ENCODE measurements at regions not wholly inside any gene's neighbourhood (a gene's known extent, or its start where the extent isn't known, plus 50 kb on each side); places are given as distances from the start of the nearest gene placed in this dataset.

DNA sequence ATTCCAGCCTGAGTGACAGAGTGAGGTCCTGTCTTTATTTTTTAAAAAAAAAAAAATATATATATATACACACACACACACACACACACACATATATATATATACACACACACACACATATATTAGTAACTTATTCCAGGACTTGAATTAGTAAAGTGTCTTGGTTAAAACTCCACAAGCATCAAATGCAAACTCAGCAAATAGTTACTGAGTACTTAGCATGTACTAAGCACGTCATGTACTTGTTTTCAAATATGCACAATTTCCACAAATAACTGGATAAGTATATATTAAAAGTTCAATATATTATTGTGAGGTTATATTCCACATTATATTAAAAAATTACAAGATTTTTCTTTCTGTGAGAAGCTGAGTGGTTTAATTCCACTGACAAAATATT is 304.7 kb downstream of the ZEB2 start:
- no peak overlapping the region for H2BK12ac ChIP-seq (ENCODE audit: insufficient read length, low read depth, low read length)
- no peaks in the 10 kb centered on the region for H3K4me1 ChIP-seq (ENCODE audit: insufficient read depth, low read length)
- no CpG with 5 or more reads among the region's 1 CpG for WGBS (ENCODE audit: extremely low coverage, insufficient read length, low lambda C conversion rate)
- no peak overlapping the region for H3K27ac ChIP-seq (ENCODE audit: insufficient read length, low read depth, low read length)
- Mint-ChIP-seq H3K36me3 (ENCODE audit: insufficient read depth in 1 of 3, low read depth in 3 of 3) (no peaks in the 10 kb centered on the region), H3K9me3 (no peaks in the 10 kb centered on the region), H3K27ac (no peak overlapping the region), H3K27me3 (ENCODE audit: low read depth) (no peaks in the 10 kb centered on the region), H3K4me3 (no peak overlapping the region), H3K4me1 (peaks cover 3 to 8% of the 10 kb centered on the region in 2 experiments; a peak in 3 of 4 replicates)
- no peak overlapping the region for H4K8ac ChIP-seq (replicated peaks; ENCODE audit: insufficient read length, low read depth, low read length)
- H2BK20ac ChIP-seq (ENCODE audit: low read depth, low read length, poor library complexity, severe bottlenecking) = no peak overlapping the region
- no peak overlapping the region for H2BK120ac ChIP-seq (ENCODE audit: low read depth, low read length, poor library complexity, severe bottlenecking)
- H2AK5ac ChIP-seq (ENCODE audit: insufficient read length, low read length) = no peak overlapping the region
- H3K27me3 ChIP-seq (ENCODE audit: insufficient read depth, low read length) = no peaks in the 10 kb centered on the region
- no peak for DNase-seq
- no peak overlapping the region for H2BK15ac ChIP-seq (ENCODE audit: low read depth, low read length)
- no peaks in the 10 kb centered on the region for H4K20me1 ChIP-seq (ENCODE audit: control insufficient read depth, insufficient read depth, insufficient read length)
- H3K14ac ChIP-seq (ENCODE audit: insufficient read depth, low read length) = no peak overlapping the region
- no peak overlapping the region for H4K91ac ChIP-seq (ENCODE audit: insufficient read length, low read depth, low read length)
- no peak overlapping the region for H3K18ac ChIP-seq (ENCODE audit: insufficient read length, low read depth, low read length)
- no peak overlapping the region for H3K56ac ChIP-seq (ENCODE audit: insufficient read length, low read depth, low read length)
- H3K79me1 ChIP-seq (ENCODE audit: insufficient read depth, low read depth, low read length, poor library complexity, severe bottlenecking) = no peaks in the 10 kb centered on the region
- no peak overlapping the region for H3K9ac ChIP-seq (ENCODE audit: extremely low read depth, insufficient read length, low read length)
- no peak overlapping the region for H3K4me2 ChIP-seq (ENCODE audit: insufficient read depth, insufficient read length, low read length)
- H3K79me2 ChIP-seq (ENCODE audit: insufficient read depth, low read length) = no peaks in the 10 kb centered on the region
- no peak overlapping the region for H4K5ac ChIP-seq (ENCODE audit: insufficient read length, low read depth, low read length)
- H3K4ac ChIP-seq (ENCODE audit: low read depth, low read length) = no peak overlapping the region
- TF ChIP-seq, protein P1, sequence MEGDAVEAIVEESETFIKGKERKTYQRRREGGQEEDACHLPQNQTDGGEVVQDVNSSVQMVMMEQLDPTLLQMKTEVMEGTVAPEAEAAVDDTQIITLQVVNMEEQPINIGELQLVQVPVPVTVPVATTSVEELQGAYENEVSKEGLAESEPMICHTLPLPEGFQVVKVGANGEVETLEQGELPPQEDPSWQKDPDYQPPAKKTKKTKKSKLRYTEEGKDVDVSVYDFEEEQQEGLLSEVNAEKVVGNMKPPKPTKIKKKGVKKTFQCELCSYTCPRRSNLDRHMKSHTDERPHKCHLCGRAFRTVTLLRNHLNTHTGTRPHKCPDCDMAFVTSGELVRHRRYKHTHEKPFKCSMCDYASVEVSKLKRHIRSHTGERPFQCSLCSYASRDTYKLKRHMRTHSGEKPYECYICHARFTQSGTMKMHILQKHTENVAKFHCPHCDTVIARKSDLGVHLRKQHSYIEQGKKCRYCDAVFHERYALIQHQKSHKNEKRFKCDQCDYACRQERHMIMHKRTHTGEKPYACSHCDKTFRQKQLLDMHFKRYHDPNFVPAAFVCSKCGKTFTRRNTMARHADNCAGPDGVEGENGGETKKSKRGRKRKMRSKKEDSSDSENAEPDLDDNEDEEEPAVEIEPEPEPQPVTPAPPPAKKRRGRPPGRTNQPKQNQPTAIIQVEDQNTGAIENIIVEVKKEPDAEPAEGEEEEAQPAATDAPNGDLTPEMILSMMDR (conservative IDR thresholded peaks at IDR 0.05) = no peak
- H2BK5ac ChIP-seq (ENCODE audit: insufficient read length, low read length) = no peak overlapping the region
- H3K23ac ChIP-seq (ENCODE audit: insufficient read length, low read depth, low read length) = no peak overlapping the region
- no peak overlapping the region for H2AFZ ChIP-seq (ENCODE audit: low read length)
- H3K9me3 ChIP-seq (ENCODE audit: control insufficient read depth, low read depth, low read length) = no peaks in the 10 kb centered on the region
- H3K23me2 ChIP-seq (ENCODE audit: insufficient read length, low read depth, low read length, poor library complexity, severe bottlenecking) = no peaks in the 10 kb centered on the region
- no peak overlapping the region for H3T11ph ChIP-seq (ENCODE audit: low read length)

All from H9 (cell line).